Uterus (tissue), 2 donors: ENCODE measurements at regions not wholly inside any gene's neighbourhood (a gene's known extent, or its start where the extent isn't known, plus 50 kb on each side); places are given as distances from the start of the nearest gene placed in this dataset.

Experiments used
- POLR2A ChIP-seq, 2 donors: fragments of 450-650 bp; IDR thresholded peaks; one replicate each; pipeline ENCODE4 v1.6.1; 2016; ENCODE audit warnings: antibody characterized with exemption in 2 of 2, mild to moderate bottlenecking in 1 of 2, moderate library complexity in 1 of 2
- TF ChIP-seq, protein P1 (sequence below), 4 experiments: fragments of 200-600 bp in 2 of 4; fragments of 450-650 bp in 2 of 4; sonication (generic) in 2 of 4; IDR thresholded peaks; one replicate each; pipeline ENCODE4 v1.5.1; 2016 to 2019; ENCODE audit warnings: antibody characterized with exemption in 4 of 4, mild to moderate bottlenecking in 2 of 4, moderate library complexity in 1 of 4

DNA sequence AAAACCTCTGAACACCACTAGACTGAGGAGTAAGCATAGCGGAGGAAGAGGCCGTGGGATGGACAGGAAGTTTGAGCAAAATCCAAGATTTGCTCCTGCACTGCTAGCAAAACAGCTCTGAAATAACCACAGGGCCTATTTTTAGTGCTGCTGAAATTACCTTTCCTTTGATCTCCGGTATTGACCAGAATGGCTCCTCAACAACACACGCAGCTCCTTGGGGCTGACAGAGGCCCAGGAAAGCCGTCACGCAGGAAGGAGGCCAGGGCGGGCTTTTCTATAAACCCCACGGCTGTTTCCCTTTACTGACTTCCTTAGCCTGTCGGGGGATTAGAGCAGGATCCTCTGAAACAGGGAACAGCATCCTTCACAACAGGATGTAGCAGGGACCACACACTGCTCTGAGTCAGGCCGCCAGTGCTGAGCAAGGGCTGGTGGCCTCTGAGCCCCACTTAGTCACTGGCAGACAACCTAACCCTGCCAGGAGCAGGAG lies 80.8 kb upstream of the LCLAT1 start:
- TF ChIP-seq, protein P1, sequence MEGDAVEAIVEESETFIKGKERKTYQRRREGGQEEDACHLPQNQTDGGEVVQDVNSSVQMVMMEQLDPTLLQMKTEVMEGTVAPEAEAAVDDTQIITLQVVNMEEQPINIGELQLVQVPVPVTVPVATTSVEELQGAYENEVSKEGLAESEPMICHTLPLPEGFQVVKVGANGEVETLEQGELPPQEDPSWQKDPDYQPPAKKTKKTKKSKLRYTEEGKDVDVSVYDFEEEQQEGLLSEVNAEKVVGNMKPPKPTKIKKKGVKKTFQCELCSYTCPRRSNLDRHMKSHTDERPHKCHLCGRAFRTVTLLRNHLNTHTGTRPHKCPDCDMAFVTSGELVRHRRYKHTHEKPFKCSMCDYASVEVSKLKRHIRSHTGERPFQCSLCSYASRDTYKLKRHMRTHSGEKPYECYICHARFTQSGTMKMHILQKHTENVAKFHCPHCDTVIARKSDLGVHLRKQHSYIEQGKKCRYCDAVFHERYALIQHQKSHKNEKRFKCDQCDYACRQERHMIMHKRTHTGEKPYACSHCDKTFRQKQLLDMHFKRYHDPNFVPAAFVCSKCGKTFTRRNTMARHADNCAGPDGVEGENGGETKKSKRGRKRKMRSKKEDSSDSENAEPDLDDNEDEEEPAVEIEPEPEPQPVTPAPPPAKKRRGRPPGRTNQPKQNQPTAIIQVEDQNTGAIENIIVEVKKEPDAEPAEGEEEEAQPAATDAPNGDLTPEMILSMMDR (IDR thresholded peaks at IDR 0.05): no peak
- no peak for TF ChIP-seq POLR2A (IDR thresholded peaks at IDR 0.05)
